CD14-positive monocyte (primary cell): ENCODE measurements at regions not wholly inside any gene's neighbourhood (a gene's known extent, or its start where the extent isn't known, plus 50 kb on each side); places are given as distances from the start of the nearest gene placed in this dataset.

Experiments used
- DNase-seq, 3 donors: peaks; one replicate each; pipeline ENCODE4 v3.0.0-alpha.2; 2011 to 2022
- H2AFZ ChIP-seq: 2 replicates; pipeline ENCODE4 v1.6.0; 2012; ENCODE audit warnings: mild to moderate bottlenecking, low read depth, low read length, inconsistent platforms; ENCODE audit not compliant: insufficient read depth, poor library complexity, severe bottlenecking
- H3K27ac ChIP-seq, 2 donors: 1 replicate in 1 of 2; 2 replicates in 1 of 2; pipeline ENCODE4 v1.5.1; 2012 to 2013; ENCODE audit warnings: low read length in 2 of 2, control low read depth in 1 of 2, inconsistent platforms in 1 of 2, low read depth in 1 of 2, mild to moderate bottlenecking in 1 of 2
- H3K27me3 ChIP-seq, 2 donors: one replicate each; pipeline versions ENCODE4 v1.6.0 to v1.6.1; 2011 to 2013; ENCODE audit warnings: low read length in 2 of 2; ENCODE audit not compliant: control insufficient read depth in 2 of 2, insufficient read depth in 2 of 2
- H3K36me3 ChIP-seq, 2 donors: replicated peaks in 1 of 2; 1 replicate in 1 of 2; 2 replicates in 1 of 2; pipeline versions ENCODE4 v1.5.1 to v1.6.1; 2012 to 2013; ENCODE audit warnings: low read length in 2 of 2, control low read depth in 1 of 2, inconsistent platforms in 1 of 2, mild to moderate bottlenecking in 1 of 2; ENCODE audit not compliant: insufficient read depth in 2 of 2, control insufficient read depth in 1 of 2
- H3K4me1 ChIP-seq, 2 donors: 1 replicate in 1 of 2; 2 replicates in 1 of 2; pipeline versions ENCODE4 v1.5.1 to v1.6.1; 2012 to 2013; ENCODE audit warnings: low read length in 2 of 2, control low read depth in 1 of 2, inconsistent platforms in 1 of 2, mild to moderate bottlenecking in 1 of 2, moderate library complexity in 1 of 2; ENCODE audit not compliant: insufficient read depth in 2 of 2, control insufficient read depth in 1 of 2
- H3K4me2 ChIP-seq: replicated peaks from 2 replicates; pipeline ENCODE3; 2012; ENCODE audit warnings: low read length, moderate library complexity, mild to moderate bottlenecking; ENCODE audit not compliant: poor library complexity, severe bottlenecking; ENCODE audit errors: extremely low read depth
- H3K4me3 ChIP-seq, 3 experiments: fragments of 200-600 bp in 1 of 3; sonication (generic) in 1 of 3; replicated peaks in 1 of 3; 1 replicate in 2 of 3; 2 replicates in 1 of 3; pipeline ENCODE4 v1.5.1; 2011 to 2013; ENCODE audit warnings: low read length in 3 of 3, mild to moderate bottlenecking in 3 of 3, control low read depth in 2 of 3, low read depth in 2 of 3, inconsistent platforms in 1 of 3, moderate library complexity in 1 of 3
- H3K79me2 ChIP-seq: 2 replicates; pipeline ENCODE4 v1.6.0; 2012; ENCODE audit warnings: mild to moderate bottlenecking, control low read depth, inconsistent platforms, low read length, moderate library complexity; ENCODE audit not compliant: insufficient read depth
- H3K9ac ChIP-seq: 2 replicates; pipeline ENCODE4 v1.6.0; 2017; ENCODE audit warnings: low read length, mild to moderate bottlenecking; ENCODE audit not compliant: insufficient read depth, poor library complexity, severe bottlenecking
- H3K9me3 ChIP-seq, 2 donors: replicated peaks in 1 of 2; 1 replicate in 1 of 2; 2 replicates in 1 of 2; pipeline versions ENCODE4 v1.5.1 to v1.6.1; 2012 to 2013; ENCODE audit warnings: low read length in 2 of 2, control low read depth in 1 of 2; ENCODE audit not compliant: control insufficient read depth in 1 of 2, insufficient read depth in 1 of 2
- H4K20me1 ChIP-seq: 2 replicates; pipeline ENCODE4 v1.6.0; 2012; ENCODE audit warnings: mild to moderate bottlenecking, low read length, control low read depth, moderate library complexity; ENCODE audit not compliant: insufficient read depth
- H3K27ac Mint-ChIP-seq, 7 donors: one replicate each; pipeline ENCODE4 v1.8.0; 2020; ENCODE audit warnings: mild to moderate bottlenecking in 7 of 7, mixed read lengths in 7 of 7, moderate library complexity in 6 of 7, inconsistent platforms in 2 of 7
- H3K27me3 Mint-ChIP-seq, 3 donors: one replicate each; pipeline ENCODE4 v1.8.0; 2021 to 2022; ENCODE audit warnings: low read depth in 3 of 3, mild to moderate bottlenecking in 3 of 3, mixed read lengths in 3 of 3, moderate library complexity in 3 of 3, inconsistent platforms in 1 of 3
- H3K36me3 Mint-ChIP-seq, 2 donors: one replicate each; pipeline ENCODE4 v1.8.0; 2020; ENCODE audit warnings: mixed read lengths in 2 of 2, inconsistent platforms in 1 of 2, mild to moderate bottlenecking in 1 of 2
- H3K4me1 Mint-ChIP-seq: one replicate; pipeline ENCODE4 v1.8.0; 2020; ENCODE audit warnings: mild to moderate bottlenecking, mixed read lengths
- H3K4me3 Mint-ChIP-seq, 2 donors: one replicate each; pipeline ENCODE4 v1.8.0; 2020; ENCODE audit warnings: mild to moderate bottlenecking in 2 of 2, mixed read lengths in 2 of 2, moderate library complexity in 1 of 2
- H3K9me3 Mint-ChIP-seq, 7 donors: one replicate each; pipeline ENCODE4 v1.8.0; 2020 to 2022; ENCODE audit warnings: mixed read lengths in 7 of 7, mild to moderate bottlenecking in 6 of 7, moderate library complexity in 6 of 7, inconsistent platforms in 2 of 7
- WGBS: methylation state at CpG from one replicate; pipeline ENCODE4 v1.1.5; 2013; ENCODE audit warnings: missing lambda C conversion rate; ENCODE audit not compliant: insufficient coverage; 5-methylcytosine and 5-hydroxymethylcytosine counted together
- intact Hi-C, 2 donors: fragments of 100-400 bp; cut with micrococcal nuclease; formaldehyde crosslinking; loops; one replicate each; pipeline versions ENCODE4 v1.15.0 to v1.15.1; 2023
- TF ChIP-seq, protein P1 (sequence below): fragments of 200-600 bp; IDR thresholded peaks from one replicate; pipeline ENCODE4 v1.8.0; 2022; ENCODE audit warnings: antibody characterized with exemption, mild to moderate bottlenecking

DNA sequence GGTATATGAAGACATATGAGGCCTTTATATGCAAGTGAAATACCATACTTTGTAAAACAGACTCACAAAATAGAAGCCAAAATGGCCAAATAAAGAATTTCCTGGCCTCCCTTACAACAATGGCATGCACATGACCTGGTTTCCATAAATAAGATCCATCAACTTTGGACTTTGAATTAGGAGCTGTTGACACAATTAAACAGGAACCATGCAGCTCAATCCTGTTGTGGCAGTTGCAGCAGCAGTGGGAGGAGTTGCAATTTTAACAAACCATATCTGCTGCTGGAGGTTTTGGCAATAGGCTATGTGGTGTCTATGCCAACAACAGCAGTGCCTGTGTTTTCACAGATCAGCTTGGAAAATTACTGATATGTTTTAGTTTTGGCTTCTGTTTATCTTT is 818.6 kb downstream of the FAM181B start:
- no peak for DNase-seq
- H3K36me3 Mint-ChIP-seq, result no peaks in the 10 kb centered on the region
- H4K20me1 ChIP-seq, result no peaks in the 10 kb centered on the region
- H3K9me3 Mint-ChIP-seq, result peaks cover 0 to 3% (median 0%) of the 10 kb centered on the region in 7 donors
- H3K9me3 ChIP-seq, result no peaks in the 10 kb centered on the region
- no peak overlapping the region for H3K4me3 ChIP-seq
- peaks cover 0 to 1% (median 0%) of the 10 kb centered on the region in 3 donors for H3K27me3 Mint-ChIP-seq
- H3K27ac Mint-ChIP-seq, result no peak overlapping the region
- no peak overlapping the region for H3K4me2 ChIP-seq
- no peak overlapping the region for H2AFZ ChIP-seq
- no peaks in the 10 kb centered on the region for H3K4me1 Mint-ChIP-seq
- no peak overlapping the region for H3K4me3 Mint-ChIP-seq
- H3K4me1 ChIP-seq, result no peaks in the 10 kb centered on the region
- H3K27ac ChIP-seq, result no peak overlapping the region
- no peaks in the 10 kb centered on the region for H3K36me3 ChIP-seq
- TF ChIP-seq, protein P1, sequence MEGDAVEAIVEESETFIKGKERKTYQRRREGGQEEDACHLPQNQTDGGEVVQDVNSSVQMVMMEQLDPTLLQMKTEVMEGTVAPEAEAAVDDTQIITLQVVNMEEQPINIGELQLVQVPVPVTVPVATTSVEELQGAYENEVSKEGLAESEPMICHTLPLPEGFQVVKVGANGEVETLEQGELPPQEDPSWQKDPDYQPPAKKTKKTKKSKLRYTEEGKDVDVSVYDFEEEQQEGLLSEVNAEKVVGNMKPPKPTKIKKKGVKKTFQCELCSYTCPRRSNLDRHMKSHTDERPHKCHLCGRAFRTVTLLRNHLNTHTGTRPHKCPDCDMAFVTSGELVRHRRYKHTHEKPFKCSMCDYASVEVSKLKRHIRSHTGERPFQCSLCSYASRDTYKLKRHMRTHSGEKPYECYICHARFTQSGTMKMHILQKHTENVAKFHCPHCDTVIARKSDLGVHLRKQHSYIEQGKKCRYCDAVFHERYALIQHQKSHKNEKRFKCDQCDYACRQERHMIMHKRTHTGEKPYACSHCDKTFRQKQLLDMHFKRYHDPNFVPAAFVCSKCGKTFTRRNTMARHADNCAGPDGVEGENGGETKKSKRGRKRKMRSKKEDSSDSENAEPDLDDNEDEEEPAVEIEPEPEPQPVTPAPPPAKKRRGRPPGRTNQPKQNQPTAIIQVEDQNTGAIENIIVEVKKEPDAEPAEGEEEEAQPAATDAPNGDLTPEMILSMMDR, result no peak
- H3K9ac ChIP-seq, result no peak overlapping the region
- no peaks in the 10 kb centered on the region for H3K79me2 ChIP-seq
- intact Hi-C loops, result loop anchor here in 1 of 2 donors (10.0 kb wide), 1 partner anchor 60 kb away; no protein-coding TSS in a partner anchor
- no peaks in the 10 kb centered on the region for H3K27me3 ChIP-seq

DNA sequence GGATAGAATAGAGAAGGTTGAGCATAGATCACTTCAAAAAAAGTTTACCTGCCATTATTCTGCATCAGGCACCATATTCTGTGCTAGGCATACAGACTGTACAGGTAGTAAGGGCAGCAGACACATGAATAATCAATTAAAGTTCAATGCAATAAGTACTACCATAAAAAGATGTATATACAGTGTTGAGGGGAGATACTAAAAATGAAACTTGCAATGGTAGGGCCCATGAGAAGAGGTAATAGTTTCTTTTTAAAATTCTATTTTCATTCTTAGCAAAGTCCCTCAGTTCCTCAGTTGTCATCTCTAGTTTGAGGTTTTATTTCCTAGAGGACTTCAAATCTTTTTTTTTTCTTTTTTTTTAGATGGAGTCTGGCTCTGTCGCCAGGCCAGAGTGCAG is 819.9 kb downstream of the FAM181B start:
- Mint-ChIP-seq H3K27ac (no peak overlapping the region), H3K4me3 (no peak overlapping the region), H3K9me3 (peaks cover 0 to 3% (median 0%) of the 10 kb centered on the region in 7 donors), H3K4me1 (no peaks in the 10 kb centered on the region), H3K27me3 (peaks cover 0 to 1% (median 0%) of the 10 kb centered on the region in 3 donors), H3K36me3 (no peaks in the 10 kb centered on the region)
- no peak overlapping the region for H3K9ac ChIP-seq
- intact Hi-C loops, result loop anchor here in 1 of 2 donors (10.0 kb wide), 1 partner anchor 61 kb away; no protein-coding TSS in a partner anchor
- no peaks in the 10 kb centered on the region for H3K36me3 ChIP-seq
- H3K4me1 ChIP-seq, result no peaks in the 10 kb centered on the region
- H4K20me1 ChIP-seq, result no peaks in the 10 kb centered on the region
- no peak overlapping the region for H3K4me2 ChIP-seq
- TF ChIP-seq, protein P1, result no peak
- H3K79me2 ChIP-seq, result no peaks in the 10 kb centered on the region
- no peak overlapping the region for H2AFZ ChIP-seq
- no peak for DNase-seq
- H3K4me3 ChIP-seq, result no peak overlapping the region
- H3K9me3 ChIP-seq, result no peaks in the 10 kb centered on the region
- H3K27me3 ChIP-seq, result no peaks in the 10 kb centered on the region
- no CpG with 5 or more reads among the region's 1 CpG for WGBS
- H3K27ac ChIP-seq, result no peak overlapping the region
